NB4 (cell line): ENCODE measurements at regions not wholly inside any gene's neighbourhood (a gene's known extent, or its start where the extent isn't known, plus 50 kb on each side); places are given as distances from the start of the nearest gene placed in this dataset.

Experiments
- MYC ChIP-seq: IDR thresholded peaks from 2 replicates; pipeline ENCODE4 v1.6.1; 2011; ENCODE audit warnings: low read depth, low read length
- POLR2A ChIP-seq: IDR thresholded peaks from 2 replicates; pipeline ENCODE4 v1.6.1; 2011; ENCODE audit warnings: mild to moderate bottlenecking; ENCODE audit not compliant: insufficient read length; ENCODE audit errors: extremely low read depth
- TF ChIP-seq, protein P1 (sequence below): IDR thresholded peaks from one replicate; pipeline ENCODE4 v1.5.1; 2012; ENCODE audit warnings: low read depth, low read length

DNA sequence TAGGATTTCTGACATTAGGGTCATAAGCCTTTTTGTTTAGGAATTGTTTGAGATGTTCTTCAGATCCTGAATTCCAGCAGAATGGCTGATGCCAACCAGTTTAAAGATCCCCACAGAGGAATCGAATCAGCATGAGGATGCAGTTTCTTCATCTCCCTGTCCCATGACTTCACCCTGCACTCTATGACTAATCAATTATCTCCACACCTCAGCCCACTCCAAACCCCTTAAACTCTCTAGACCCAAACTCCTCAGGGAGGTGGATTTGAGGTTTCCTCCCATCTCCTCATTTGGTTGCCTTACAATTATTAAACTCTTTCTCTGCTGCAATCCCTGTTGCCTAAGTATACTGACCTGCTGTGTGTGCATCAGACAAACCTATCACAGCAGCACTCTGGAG lies 86.5 kb upstream of the CRY1 start:
- TF ChIP-seq POLR2A: no peak
- TF ChIP-seq, protein P1, sequence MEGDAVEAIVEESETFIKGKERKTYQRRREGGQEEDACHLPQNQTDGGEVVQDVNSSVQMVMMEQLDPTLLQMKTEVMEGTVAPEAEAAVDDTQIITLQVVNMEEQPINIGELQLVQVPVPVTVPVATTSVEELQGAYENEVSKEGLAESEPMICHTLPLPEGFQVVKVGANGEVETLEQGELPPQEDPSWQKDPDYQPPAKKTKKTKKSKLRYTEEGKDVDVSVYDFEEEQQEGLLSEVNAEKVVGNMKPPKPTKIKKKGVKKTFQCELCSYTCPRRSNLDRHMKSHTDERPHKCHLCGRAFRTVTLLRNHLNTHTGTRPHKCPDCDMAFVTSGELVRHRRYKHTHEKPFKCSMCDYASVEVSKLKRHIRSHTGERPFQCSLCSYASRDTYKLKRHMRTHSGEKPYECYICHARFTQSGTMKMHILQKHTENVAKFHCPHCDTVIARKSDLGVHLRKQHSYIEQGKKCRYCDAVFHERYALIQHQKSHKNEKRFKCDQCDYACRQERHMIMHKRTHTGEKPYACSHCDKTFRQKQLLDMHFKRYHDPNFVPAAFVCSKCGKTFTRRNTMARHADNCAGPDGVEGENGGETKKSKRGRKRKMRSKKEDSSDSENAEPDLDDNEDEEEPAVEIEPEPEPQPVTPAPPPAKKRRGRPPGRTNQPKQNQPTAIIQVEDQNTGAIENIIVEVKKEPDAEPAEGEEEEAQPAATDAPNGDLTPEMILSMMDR: no peak
- no peak for TF ChIP-seq MYC
